T-cell (primary cell): ENCODE measurements at regions not wholly inside any gene's neighbourhood (a gene's known extent, or its start where the extent isn't known, plus 50 kb on each side); places are given as distances from the start of the nearest gene placed in this dataset.
"Not testable (repeated sequence)": the region's sequence is repeated elsewhere in the genome, so short reads cannot be mapped to it uniquely, and the experiment has no call there.

Experiments
- ATAC-seq, 4 experiments: fragments of 200-7000 bp in 3 of 4; fragments of 150-1000 bp in 1 of 4; cut with Tn5 transposase; replicated peaks in 1 of 4; 1 replicate in 3 of 4; 2 replicates in 1 of 4; pipeline ENCODE4 v1.10.0; 2021; ENCODE audit warnings: moderate library complexity in 3 of 4, mild to moderate bottlenecking in 2 of 4, moderate number of reproducible peaks in 1 of 4
- CTCF ChIA-PET, 2 donors: fragments of 300-600 bp; sonication (Branson Sonifier 250); formaldehyde crosslinking; loops; one replicate each; lab custom pipeline; 2022; ENCODE audit warnings: antibody characterized with exemption in 2 of 2; lab: Charles Lee
- POLR2A ChIA-PET, 2 donors: fragments of 300-600 bp; sonication (Branson Sonifier 250); formaldehyde crosslinking; loops; one replicate each; lab custom pipeline; 2022; ENCODE audit warnings: antibody characterized with exemption in 2 of 2; lab: Charles Lee
- DNase-seq, 35 experiments: peaks; one replicate each; pipeline versions ENCODE4 v3.0.0 to v3.0.0-alpha.2; 2013 to 2023
- H3K27ac ChIP-seq: one replicate; pipeline ENCODE4 v1.5.1; 2013; ENCODE audit warnings: low read length
- H3K27me3 ChIP-seq, 2 experiments: replicated peaks in 1 of 2; 1 replicate in 1 of 2; 2 replicates in 1 of 2; pipeline versions ENCODE4 v1.6.1 to v1.7.0; 2013; ENCODE audit warnings: low read length in 1 of 2, mixed read lengths in 1 of 2; ENCODE audit not compliant: control insufficient read depth in 2 of 2, insufficient read depth in 2 of 2; ENCODE audit errors: extremely low read depth in 1 of 2
- H3K36me3 ChIP-seq, 2 donors: 1 replicate in 1 of 2; 2 replicates in 1 of 2; pipeline versions ENCODE4 v1.6.1 to v1.7.0; 2013; ENCODE audit warnings: low read length in 1 of 2; ENCODE audit not compliant: control insufficient read depth in 2 of 2, insufficient read depth in 1 of 2; ENCODE audit errors: extremely low read depth in 1 of 2
- H3K4me1 ChIP-seq, 2 experiments: 1 replicate in 1 of 2; 2 replicates in 1 of 2; pipeline versions ENCODE4 v1.6.1 to v1.7.0; 2013; ENCODE audit warnings: low read length in 2 of 2, mixed read lengths in 1 of 2; ENCODE audit not compliant: insufficient read depth in 2 of 2, control insufficient read depth in 1 of 2; ENCODE audit errors: extremely low read depth in 1 of 2
- H3K4me3 ChIP-seq, 2 donors: 1 replicate in 1 of 2; 2 replicates in 1 of 2; pipeline versions ENCODE4 v1.5.1 to v1.7.0; 2013; ENCODE audit warnings: mild to moderate bottlenecking in 2 of 2, low read length in 1 of 2, moderate library complexity in 1 of 2; ENCODE audit not compliant: control insufficient read depth in 1 of 2; ENCODE audit errors: extremely low read depth in 1 of 2
- H3K9me3 ChIP-seq: 2 replicates; pipeline ENCODE4 v1.7.0; 2013
- H3K27ac Mint-ChIP-seq, 2 donors: one replicate each; pipeline ENCODE4 v1.8.0; 2020 to 2021; ENCODE audit warnings: mild to moderate bottlenecking in 2 of 2, mixed read lengths in 2 of 2
- H3K27me3 Mint-ChIP-seq, 2 donors: one replicate each; pipeline ENCODE4 v1.8.0; 2021 to 2022; ENCODE audit warnings: mixed read lengths in 2 of 2
- H3K36me3 Mint-ChIP-seq: one replicate; pipeline ENCODE4 v1.8.0; 2021; ENCODE audit warnings: mixed read lengths
- H3K4me1 Mint-ChIP-seq, 3 donors: one replicate each; pipeline ENCODE4 v1.8.0; 2020 to 2022; ENCODE audit warnings: mixed read lengths in 3 of 3, mild to moderate bottlenecking in 1 of 3
- H3K4me3 Mint-ChIP-seq, 3 donors: one replicate each; pipeline ENCODE4 v1.8.0; 2020 to 2022; ENCODE audit warnings: mild to moderate bottlenecking in 3 of 3, mixed read lengths in 3 of 3, moderate library complexity in 3 of 3
- H3K9me3 Mint-ChIP-seq, 3 donors: one replicate each; pipeline ENCODE4 v1.8.0; 2020 to 2022; ENCODE audit warnings: mixed read lengths in 3 of 3
- WGBS: methylation state at CpG from one replicate; pipeline ENCODE4 v1.1.5; 2013; ENCODE audit warnings: missing lambda C conversion rate; ENCODE audit not compliant: insufficient coverage; 5-methylcytosine and 5-hydroxymethylcytosine counted together

- H3K9me3 Mint-ChIP-seq, result peaks cover 5 to 13% (median 9%) of the 10 kb centered on the region in 3 donors
- CTCF ChIA-PET, result no interaction called here
- 68% methylated on average over 5 of the region's 5 CpGs for WGBS
- no peaks in the 10 kb centered on the region for H3K27me3 Mint-ChIP-seq
- DNase-seq (no peak), ATAC-seq (no peak)
- H3K27ac Mint-ChIP-seq, result no peak overlapping the region
- H3K4me1 Mint-ChIP-seq, result no peaks in the 10 kb centered on the region
- H3K4me3 ChIP-seq, result no peak overlapping the region
- no peaks in the 10 kb centered on the region for H3K4me1 ChIP-seq
- no peak overlapping the region for H3K4me3 Mint-ChIP-seq
- no peaks in the 10 kb centered on the region for H3K36me3 Mint-ChIP-seq
- POLR2A ChIA-PET, result no interaction called here
- H3K27ac ChIP-seq, result no peak overlapping the region
- H3K36me3 ChIP-seq, result no peaks in the 10 kb centered on the region
- no peaks in the 10 kb centered on the region for H3K9me3 ChIP-seq
- peaks cover 0 to 6% of the 10 kb centered on the region in 2 experiments for H3K27me3 ChIP-seq
These were observed 218.2 kb downstream of the SLCO4C1 start for GRCh38 chr5:102077920-102078319.

- H3K4me3 ChIP-seq, result no peak overlapping the region
- no peaks in the 10 kb centered on the region for H3K36me3 ChIP-seq
- peaks cover 0 to 3% of the 10 kb centered on the region in 2 donors for H3K27me3 Mint-ChIP-seq
- no peak overlapping the region for H3K27ac Mint-ChIP-seq
- H3K27me3 ChIP-seq, result no peaks in the 10 kb centered on the region
- no peak for ATAC-seq
- H3K4me1 ChIP-seq, result no peaks in the 10 kb centered on the region
- ChIA-PET POLR2A (no interaction called here), CTCF (interaction anchor here in 1 of 2 donors (0.7 kb wide), 1 partner anchor 1374 kb away, joined by 3 read pairs; no protein-coding TSS in a partner anchor)
- no CpG with 5 or more reads among the region's 3 CpGs for WGBS
- no peak for DNase-seq
- H3K36me3 Mint-ChIP-seq, result no peaks in the 10 kb centered on the region
- H3K4me1 Mint-ChIP-seq, result no peaks in the 10 kb centered on the region
- no peak overlapping the region for H3K4me3 Mint-ChIP-seq
- H3K27ac ChIP-seq, result no peak overlapping the region
- H3K9me3 Mint-ChIP-seq, result no peaks in the 10 kb centered on the region
- H3K9me3 ChIP-seq, result no peaks in the 10 kb centered on the region
These were observed 226.1 kb downstream of the SLCO4C1 start for GRCh38 chr5:102069974-102070373.

- H3K27ac ChIP-seq, result no peak overlapping the region
- CTCF ChIA-PET, result no interaction called here
- Mint-ChIP-seq H3K4me3 (no peak overlapping the region), H3K4me1 (no peaks in the 10 kb centered on the region), H3K36me3 (no peaks in the 10 kb centered on the region), H3K27ac (no peak overlapping the region), H3K27me3 (peaks cover 0 to 3% of the 10 kb centered on the region in 2 donors), H3K9me3 (no peaks in the 10 kb centered on the region)
- H3K4me1 ChIP-seq, result no peaks in the 10 kb centered on the region
- WGBS, result no CpG with 5 or more reads among the region's 3 CpGs
- no peaks in the 10 kb centered on the region for H3K27me3 ChIP-seq
- POLR2A ChIA-PET, result no interaction called here
- no peaks in the 10 kb centered on the region for H3K9me3 ChIP-seq
- no peaks in the 10 kb centered on the region for H3K36me3 ChIP-seq
- no peak for ATAC-seq
- H3K4me3 ChIP-seq, result no peak overlapping the region
- DNase-seq, result no peak
These were observed 227.2 kb downstream of the SLCO4C1 start for GRCh38 chr5:102068870-102069269.

GRCh38 chr5:102049517-102049916 lies 246.6 kb downstream of the SLCO4C1 start:
- POLR2A ChIA-PET, result no interaction called here
- ATAC-seq, result no peak

DNA sequence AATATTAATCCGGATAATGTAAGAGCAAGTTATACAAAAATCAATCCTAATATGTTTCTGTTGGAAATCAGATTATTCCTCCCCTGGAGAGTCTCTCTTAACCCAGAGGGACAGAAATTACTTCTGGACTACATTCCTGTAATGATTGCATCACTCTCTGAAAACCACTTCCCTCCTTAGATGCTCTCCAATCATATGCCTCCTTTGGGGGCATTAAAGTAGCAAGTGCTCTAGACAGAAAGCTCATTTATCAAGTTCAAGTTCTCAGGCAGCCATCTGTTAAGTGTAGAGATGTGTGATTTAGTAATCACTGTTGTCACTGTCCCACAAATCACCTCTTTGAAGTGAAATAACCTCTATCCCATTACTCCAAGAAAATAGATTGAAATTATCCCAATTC lies 247.1 kb downstream of the SLCO4C1 start:
- ATAC-seq, result no peak
- no peak for DNase-seq
- no peaks in the 10 kb centered on the region for H3K36me3 Mint-ChIP-seq
- H3K27me3 ChIP-seq, result no peaks in the 10 kb centered on the region
- CTCF ChIA-PET, result no interaction called here
- WGBS, result no CpG with 5 or more reads among the region's 1 CpG
- no peaks in the 10 kb centered on the region for H3K36me3 ChIP-seq
- H3K27me3 Mint-ChIP-seq, result no peaks in the 10 kb centered on the region
- H3K4me1 Mint-ChIP-seq, result no peaks in the 10 kb centered on the region
- no peaks in the 10 kb centered on the region for H3K9me3 ChIP-seq
- POLR2A ChIA-PET, result no interaction called here
- H3K4me3 ChIP-seq, result no peak overlapping the region
- H3K27ac ChIP-seq, result no peak overlapping the region
- H3K9me3 Mint-ChIP-seq, result no peaks in the 10 kb centered on the region
- H3K4me1 ChIP-seq, result no peaks in the 10 kb centered on the region
- H3K27ac Mint-ChIP-seq, result no peak overlapping the region
- H3K4me3 Mint-ChIP-seq, result no peak overlapping the region

More at GRCh38 chr5:102049517-102049916, 246.6 kb downstream of the SLCO4C1 start:
- Histone ChIP-seq H3K4me1 (no peaks in the 10 kb centered on the region), H3K9me3 (no peaks in the 10 kb centered on the region), H3K27ac (no peak overlapping the region), H3K27me3 (no peaks in the 10 kb centered on the region), H3K36me3 (no peaks in the 10 kb centered on the region), H3K4me3 (no peak overlapping the region)
- Mint-ChIP-seq H3K4me3 (no peak overlapping the region), H3K4me1 (no peaks in the 10 kb centered on the region), H3K27me3 (no peaks in the 10 kb centered on the region), H3K9me3 (no peaks in the 10 kb centered on the region), H3K27ac (no peak overlapping the region), H3K36me3 (no peaks in the 10 kb centered on the region)
- DNase-seq, result no peak
- CTCF ChIA-PET, result no interaction called here

DNA sequence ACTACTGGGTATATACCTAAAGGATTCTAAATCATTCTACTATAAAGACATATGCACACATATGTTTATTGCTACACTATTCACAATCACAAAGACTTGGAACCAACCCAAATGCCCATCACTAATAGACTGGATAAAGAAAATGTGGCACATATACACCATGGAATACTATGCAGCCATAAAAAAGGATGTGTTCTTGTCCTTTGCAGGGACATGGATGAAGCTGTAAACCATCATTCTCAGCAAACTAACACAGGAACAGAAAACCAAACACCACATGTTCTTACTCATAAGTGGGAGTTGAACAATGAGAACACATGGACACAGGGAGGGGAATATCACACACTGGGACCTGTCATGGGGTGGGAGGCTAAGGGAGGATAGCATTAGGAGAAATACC lies 249.0 kb downstream of the SLCO4C1 start:
- H3K4me1 ChIP-seq, H3K4me1 Mint-ChIP-seq, H3K4me3 Mint-ChIP-seq, H3K27me3 ChIP-seq, H3K9me3 ChIP-seq, POLR2A ChIA-PET, H3K27me3 Mint-ChIP-seq, DNase-seq, H3K36me3 ChIP-seq, H3K27ac Mint-ChIP-seq, CTCF ChIA-PET, ATAC-seq, H3K27ac ChIP-seq, H3K36me3 Mint-ChIP-seq, H3K4me3 ChIP-seq, H3K9me3 Mint-ChIP-seq: not testable (repeated sequence)

DNA sequence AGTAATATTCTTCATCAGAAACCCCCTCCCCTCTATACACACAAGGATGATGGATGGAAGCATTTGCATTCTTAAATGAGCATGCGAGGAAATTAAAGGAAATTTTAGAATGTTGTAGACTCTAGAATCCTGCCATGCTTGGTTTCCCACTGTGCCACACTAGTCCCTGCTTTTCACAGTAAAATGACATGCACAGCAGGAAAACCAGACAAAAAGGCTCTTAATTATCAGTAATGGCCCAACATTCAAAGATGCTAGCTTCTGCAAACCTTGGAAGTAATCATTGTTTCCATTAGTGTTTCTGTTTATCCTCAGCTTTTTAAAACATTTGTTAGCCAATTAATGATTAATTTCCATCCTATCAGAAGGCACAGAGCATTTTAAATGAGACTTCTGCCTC lies 255.8 kb downstream of the SLCO4C1 start:
- no peaks in the 10 kb centered on the region for H3K36me3 ChIP-seq
- H3K4me3 ChIP-seq, result no peak overlapping the region
- H3K4me1 ChIP-seq, result no peaks in the 10 kb centered on the region
- no peaks in the 10 kb centered on the region for H3K9me3 ChIP-seq
- no peaks in the 10 kb centered on the region for H3K27me3 Mint-ChIP-seq
- no peaks in the 10 kb centered on the region for H3K4me1 Mint-ChIP-seq
- no peak overlapping the region for H3K27ac Mint-ChIP-seq
- ChIA-PET POLR2A (no interaction called here), CTCF (no interaction called here)
- no peak overlapping the region for H3K4me3 Mint-ChIP-seq
- no peaks in the 10 kb centered on the region for H3K9me3 Mint-ChIP-seq
- DNase-seq (no peak), ATAC-seq (no peak)
- H3K27ac ChIP-seq, result no peak overlapping the region
- H3K36me3 Mint-ChIP-seq, result no peaks in the 10 kb centered on the region
- H3K27me3 ChIP-seq, result no peaks in the 10 kb centered on the region
- WGBS, result no CpG with 5 or more reads among the region's 1 CpG
